ENCODE measurements at regions not wholly inside any gene's neighbourhood (a gene's known extent, or its start where the extent isn't known, plus 50 kb on each side); places are given as distances from the start of the nearest gene placed in this dataset.
"Not testable (repeated sequence)": the region's sequence is repeated elsewhere in the genome, so short reads cannot be mapped to it uniquely, and the experiment has no call there.

DNA sequence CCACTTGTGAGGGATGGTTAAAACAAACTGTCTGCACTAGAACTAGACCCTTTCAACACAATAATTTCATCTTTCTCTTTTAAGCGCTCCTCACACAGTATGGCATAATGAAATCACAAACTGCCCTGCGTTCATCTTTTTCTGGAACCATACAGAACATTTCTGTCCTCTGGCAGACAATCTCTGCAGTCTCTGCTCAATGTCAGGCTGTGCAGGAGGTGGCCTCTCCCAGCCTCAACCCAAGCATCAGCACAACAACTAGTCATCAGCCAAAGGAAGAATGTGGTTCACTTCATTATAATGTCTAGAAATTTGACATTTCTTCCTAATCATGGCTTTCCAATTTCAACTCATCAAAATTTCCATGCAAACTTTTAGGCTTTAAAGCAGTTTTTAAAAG, 125.1 kb upstream of the STARD13 start:
- POLR2A ChIA-PET, result no interaction called here
- TF ChIP-seq, protein P1, sequence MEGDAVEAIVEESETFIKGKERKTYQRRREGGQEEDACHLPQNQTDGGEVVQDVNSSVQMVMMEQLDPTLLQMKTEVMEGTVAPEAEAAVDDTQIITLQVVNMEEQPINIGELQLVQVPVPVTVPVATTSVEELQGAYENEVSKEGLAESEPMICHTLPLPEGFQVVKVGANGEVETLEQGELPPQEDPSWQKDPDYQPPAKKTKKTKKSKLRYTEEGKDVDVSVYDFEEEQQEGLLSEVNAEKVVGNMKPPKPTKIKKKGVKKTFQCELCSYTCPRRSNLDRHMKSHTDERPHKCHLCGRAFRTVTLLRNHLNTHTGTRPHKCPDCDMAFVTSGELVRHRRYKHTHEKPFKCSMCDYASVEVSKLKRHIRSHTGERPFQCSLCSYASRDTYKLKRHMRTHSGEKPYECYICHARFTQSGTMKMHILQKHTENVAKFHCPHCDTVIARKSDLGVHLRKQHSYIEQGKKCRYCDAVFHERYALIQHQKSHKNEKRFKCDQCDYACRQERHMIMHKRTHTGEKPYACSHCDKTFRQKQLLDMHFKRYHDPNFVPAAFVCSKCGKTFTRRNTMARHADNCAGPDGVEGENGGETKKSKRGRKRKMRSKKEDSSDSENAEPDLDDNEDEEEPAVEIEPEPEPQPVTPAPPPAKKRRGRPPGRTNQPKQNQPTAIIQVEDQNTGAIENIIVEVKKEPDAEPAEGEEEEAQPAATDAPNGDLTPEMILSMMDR (IDR thresholded peaks at IDR 0.05; ENCODE audit: insufficient read depth, low read depth, low read length), result no peak
- Histone ChIP-seq H3K4me3 (ENCODE audit: low read depth, low read length) (no peak overlapping the region), H3K36me3 (ENCODE audit: control insufficient read depth, insufficient read depth, low read length) (no peaks in the 10 kb centered on the region), H3K27me3 (ENCODE audit: control insufficient read depth, insufficient read depth, low read length) (no peaks in the 10 kb centered on the region)
- CTCF ChIA-PET, result no interaction called here
- no peak for DNase-seq (ENCODE audit: low read depth)

DNA sequence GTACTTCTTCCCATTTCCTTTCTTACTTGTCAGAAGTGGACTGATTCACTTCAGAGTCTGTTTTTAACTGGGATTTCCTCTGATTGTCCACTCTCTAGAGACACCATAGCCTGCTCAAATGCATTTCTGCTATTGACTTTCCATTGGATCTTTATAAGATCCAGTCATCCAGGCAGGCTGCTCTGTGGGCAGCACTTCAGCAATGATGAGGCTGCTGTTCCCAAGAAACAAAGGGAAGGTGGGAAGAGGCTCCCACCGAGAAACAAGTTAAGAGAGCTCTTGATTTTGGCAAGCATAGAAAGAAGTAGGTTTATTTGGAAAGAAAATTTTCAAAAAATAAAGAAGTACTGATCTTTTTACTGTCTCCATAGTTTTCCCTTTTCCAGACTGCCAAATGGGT, 125.8 kb upstream of the STARD13 start:
- POLR2A ChIA-PET, result no interaction called here
- TF ChIP-seq, protein P1 (IDR thresholded peaks at IDR 0.05; ENCODE audit: insufficient read depth, low read depth, low read length), result no peak

DNA sequence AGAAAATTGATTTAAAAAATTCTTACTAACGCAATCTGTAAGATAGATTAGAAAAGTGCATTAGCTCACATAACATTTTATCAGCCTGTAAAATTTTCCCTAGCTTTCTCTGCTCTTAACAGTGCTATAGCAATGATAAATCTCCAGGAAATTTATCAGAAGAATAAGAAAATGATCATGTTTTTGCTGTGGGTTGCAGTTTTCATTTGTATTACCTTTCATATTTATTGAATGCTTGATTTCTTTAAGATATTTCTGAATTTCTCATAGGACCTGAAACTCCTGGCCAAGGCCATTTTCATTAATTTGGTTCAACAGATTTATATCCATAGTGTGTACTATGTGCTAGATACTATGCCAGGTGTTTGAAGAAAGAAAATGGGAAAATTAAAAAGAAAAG, 130.3 kb upstream of the STARD13 start:
- no peak overlapping the region for H3K4me3 ChIP-seq (ENCODE audit: low read depth, low read length)
- TF ChIP-seq, protein P1 (IDR thresholded peaks at IDR 0.05; ENCODE audit: insufficient read depth, low read depth, low read length), result no peak
- H3K36me3 ChIP-seq (ENCODE audit: control insufficient read depth, insufficient read depth, low read length), result no peaks in the 10 kb centered on the region
- DNase-seq (ENCODE audit: low read depth), result no peak
- H3K27me3 ChIP-seq (ENCODE audit: control insufficient read depth, insufficient read depth, low read length), result no peaks in the 10 kb centered on the region
- POLR2A ChIA-PET, result no interaction called here
- CTCF ChIA-PET, result interaction anchor here (1.0 kb wide), 1 partner anchor 73 kb away, joined by 3 read pairs; no protein-coding TSS in a partner anchor

More for the DNA sequence above, 125.8 kb upstream of the STARD13 start:
- no peaks in the 10 kb centered on the region for H3K36me3 ChIP-seq (ENCODE audit: control insufficient read depth, insufficient read depth, low read length)
- H3K27me3 ChIP-seq (ENCODE audit: control insufficient read depth, insufficient read depth, low read length), result no peaks in the 10 kb centered on the region
- CTCF ChIA-PET, result no interaction called here
- no peak overlapping the region for H3K4me3 ChIP-seq (ENCODE audit: low read depth, low read length)
- DNase-seq (ENCODE audit: low read depth), result no peak

DNA sequence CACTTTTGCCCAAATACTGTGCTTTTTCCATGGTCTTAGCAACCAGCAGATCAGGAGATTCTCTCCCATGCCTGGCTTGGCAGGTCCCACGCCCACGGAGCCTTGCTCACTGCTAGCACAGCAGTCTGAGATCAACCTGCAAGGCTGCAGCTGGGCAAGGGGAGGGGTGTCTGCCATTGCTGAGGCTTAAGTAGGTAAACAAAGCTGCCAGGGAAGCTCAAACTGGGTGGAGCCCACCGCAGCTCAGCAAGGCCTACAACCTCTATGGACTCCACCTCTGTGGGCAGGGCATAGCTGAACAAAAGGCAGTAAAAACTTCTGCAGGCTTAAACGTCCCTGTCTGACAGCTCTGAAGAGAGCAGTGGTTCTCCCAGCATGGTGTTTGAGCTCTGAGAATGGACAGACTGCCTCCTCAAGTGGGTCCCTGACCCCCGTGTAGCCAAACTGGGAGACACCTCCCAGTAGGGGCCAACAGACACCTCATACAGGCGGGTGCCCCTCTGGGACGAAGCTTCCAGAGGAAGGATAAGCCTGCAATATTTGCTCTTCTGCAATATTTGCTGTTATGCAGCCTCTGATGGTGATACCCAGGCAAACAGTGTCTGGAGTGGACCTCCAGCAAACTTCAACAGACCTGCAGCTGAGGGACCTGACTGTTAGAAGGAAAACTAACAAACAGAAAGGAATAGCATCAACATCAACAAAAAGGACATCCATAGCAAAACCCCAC, 132.8 kb upstream of the STARD13 start:
- CTCF ChIA-PET; H3K27me3 ChIP-seq (ENCODE audit: control insufficient read depth, insufficient read depth, low read length); H3K4me3 ChIP-seq (ENCODE audit: low read depth, low read length); POLR2A ChIA-PET; DNase-seq (ENCODE audit: low read depth); H3K36me3 ChIP-seq (ENCODE audit: control insufficient read depth, insufficient read depth, low read length): not testable (repeated sequence)

DNA sequence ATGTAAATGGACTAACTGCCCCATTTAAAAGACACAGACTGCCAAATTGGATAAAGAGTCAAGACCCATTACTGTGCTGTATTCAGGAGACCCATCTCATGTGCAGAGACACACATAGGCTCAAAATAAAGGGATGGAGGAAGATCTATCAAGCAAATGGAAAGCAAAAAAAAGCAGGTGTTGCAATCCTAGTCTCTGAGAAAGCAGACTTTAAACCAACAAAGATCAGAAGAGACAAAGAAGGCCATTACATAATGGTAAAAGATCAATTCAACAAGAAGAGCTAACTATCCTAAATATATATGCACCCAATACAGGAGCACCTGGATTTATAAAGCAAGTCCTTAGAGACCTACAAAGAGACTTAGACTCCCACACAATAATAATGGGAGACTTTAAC, 134.6 kb upstream of the STARD13 start:
- H3K4me3 ChIP-seq (ENCODE audit: low read depth, low read length); DNase-seq (ENCODE audit: low read depth); POLR2A ChIA-PET; H3K36me3 ChIP-seq (ENCODE audit: control insufficient read depth, insufficient read depth, low read length); CTCF ChIA-PET; H3K27me3 ChIP-seq (ENCODE audit: control insufficient read depth, insufficient read depth, low read length): not testable (repeated sequence)

DNA sequence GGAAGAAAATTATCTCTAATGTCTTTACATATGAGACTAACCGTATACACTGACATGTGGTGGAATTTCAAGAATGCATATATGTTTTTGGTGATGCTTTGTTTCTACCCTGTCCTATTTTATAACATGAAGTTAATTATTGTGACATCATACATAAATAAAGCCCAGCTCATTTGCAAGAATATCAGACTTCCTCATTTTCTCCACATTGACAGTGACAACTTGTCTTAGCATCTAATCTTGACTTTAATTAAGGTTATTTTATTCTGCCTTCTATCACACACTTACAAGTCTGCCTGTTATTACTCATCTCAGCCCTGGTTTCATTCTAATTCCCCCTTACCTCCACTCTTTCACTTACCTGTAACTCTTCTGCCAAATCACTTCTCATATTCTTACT, 140.6 kb upstream of the STARD13 start:
- CTCF ChIA-PET, result interaction anchor here (0.5 to 0.8 kb wide), 3 partner anchors 16 to 713 kb away, joined by 3 read pairs; no protein-coding TSS in a partner anchor
- Histone ChIP-seq H3K27me3 (ENCODE audit: control insufficient read depth, insufficient read depth, low read length) (no peaks in the 10 kb centered on the region), H3K36me3 (ENCODE audit: control insufficient read depth, insufficient read depth, low read length) (no peaks in the 10 kb centered on the region), H3K4me3 (ENCODE audit: low read depth, low read length) (no peak overlapping the region)
- POLR2A ChIA-PET, result no interaction called here
- DNase-seq (ENCODE audit: low read depth), result no peak
- TF ChIP-seq, protein P1 (IDR thresholded peaks at IDR 0.05; ENCODE audit: insufficient read depth, low read depth, low read length), result no peak

Data from BJ (cell line).